ENCODE measurements at regions not wholly inside any gene's neighbourhood (a gene's known extent, or its start where the extent isn't known, plus 50 kb on each side); places are given as distances from the start of the nearest gene placed in this dataset.
"Not testable (repeated sequence)": the region's sequence is repeated elsewhere in the genome, so short reads cannot be mapped to it uniquely, and the experiment has no call there.

- no peak for DNase-seq
- no peaks in the 10 kb centered on the region for H3K36me3 Mint-ChIP-seq (ENCODE audit: low read depth)
- H3K4me1 Mint-ChIP-seq, result peaks cover 21% of the 10 kb centered on the region
- ChIA-PET POLR2A (no interaction called here), CTCF (no interaction called here)
- H3K9me3 Mint-ChIP-seq, result no peaks in the 10 kb centered on the region
- no peak overlapping the region for H3K27ac Mint-ChIP-seq
- no peak overlapping the region for H3K4me3 Mint-ChIP-seq
- H3K27me3 Mint-ChIP-seq, result no peaks in the 10 kb centered on the region
These were observed 362.6 kb downstream of the BCL11B start for GRCh38 chr14:98909251-98909944.

DNA sequence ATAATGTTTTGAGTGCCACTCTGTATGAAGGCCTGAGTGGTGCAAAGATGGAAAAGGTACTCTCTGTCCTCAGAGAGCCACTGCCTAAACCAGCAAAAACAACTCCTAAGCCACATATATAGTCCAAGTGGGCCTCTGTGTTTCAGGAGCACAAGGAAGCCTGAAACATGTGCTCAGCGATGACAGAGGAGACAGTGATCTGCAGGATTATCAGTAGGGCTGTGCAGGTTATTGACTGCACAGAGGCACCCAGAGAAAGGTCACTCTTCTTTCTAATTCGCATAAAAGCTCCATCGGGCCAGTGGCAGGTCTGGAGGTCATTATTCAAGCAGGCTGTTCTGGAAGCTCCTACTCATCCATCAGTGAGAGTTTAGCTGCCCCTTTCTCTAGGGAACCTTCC lies 361.9 kb downstream of the BCL11B start:
- CTCF ChIA-PET, result no interaction called here

GRCh38 chr14:98912655-98913054 lies 359.3 kb downstream of the BCL11B start:
- peaks cover 21% of the 10 kb centered on the region for H3K4me1 Mint-ChIP-seq
- ChIA-PET POLR2A (interaction anchor here (0.9 to 1.6 kb wide), 4 partner anchors 16 to 935 kb away, joined by 3 to 7 read pairs (median 4); no protein-coding TSS in a partner anchor), CTCF (interaction anchor here (0.7 to 1.8 kb wide), 4 partner anchors 9 to 714 kb away, joined by 3 to 5 read pairs (median 3); no protein-coding TSS in a partner anchor)
- H3K27ac Mint-ChIP-seq, result peak overlapping the region; percentile 73
- H3K36me3 Mint-ChIP-seq (ENCODE audit: low read depth), result no peaks in the 10 kb centered on the region
- no peaks in the 10 kb centered on the region for H3K27me3 Mint-ChIP-seq
- no peak overlapping the region for H3K4me3 Mint-ChIP-seq
- no peaks in the 10 kb centered on the region for H3K9me3 Mint-ChIP-seq
- DNase-seq, result peak; percentile 47

More for the DNA sequence above, 361.9 kb downstream of the BCL11B start:
- Mint-ChIP-seq H3K9me3 (no peaks in the 10 kb centered on the region), H3K4me3 (no peak overlapping the region), H3K27me3 (no peaks in the 10 kb centered on the region), H3K36me3 (ENCODE audit: low read depth) (no peaks in the 10 kb centered on the region), H3K4me1 (peaks cover 21% of the 10 kb centered on the region), H3K27ac (no peak overlapping the region)
- no peak for DNase-seq
- POLR2A ChIA-PET, result no interaction called here

GRCh38 chr14:98913967-98914650 lies 357.9 kb downstream of the BCL11B start:
- H3K4me1 Mint-ChIP-seq, result peaks cover 21% of the 10 kb centered on the region
- POLR2A ChIA-PET, result interaction anchor here (0.7 kb wide), 1 partner anchor 1925 kb away, joined by 3 read pairs; no protein-coding TSS in a partner anchor
- no peak overlapping the region for H3K27ac Mint-ChIP-seq
- H3K9me3 Mint-ChIP-seq, result no peaks in the 10 kb centered on the region
- no peaks in the 10 kb centered on the region for H3K36me3 Mint-ChIP-seq (ENCODE audit: low read depth)
- DNase-seq, result no peak
- CTCF ChIA-PET, result interaction anchor here (1.8 kb wide), 1 partner anchor 406 kb away, joined by 5 read pairs; no protein-coding TSS in a partner anchor
- no peak overlapping the region for H3K4me3 Mint-ChIP-seq
- H3K27me3 Mint-ChIP-seq, result no peaks in the 10 kb centered on the region

GRCh38 chr14:98914942-98915341 lies 357.1 kb downstream of the BCL11B start:
- DNase-seq, result no peak
- no peak overlapping the region for H3K4me3 Mint-ChIP-seq
- H3K4me1 Mint-ChIP-seq, result peaks cover 21% of the 10 kb centered on the region
- H3K36me3 Mint-ChIP-seq (ENCODE audit: low read depth), result no peaks in the 10 kb centered on the region
- H3K27ac Mint-ChIP-seq, result no peak overlapping the region
- no peaks in the 10 kb centered on the region for H3K27me3 Mint-ChIP-seq
- H3K9me3 Mint-ChIP-seq, result no peaks in the 10 kb centered on the region
- CTCF ChIA-PET, result no interaction called here
- POLR2A ChIA-PET, result interaction anchor here (0.7 kb wide), 1 partner anchor 1926 kb away, joined by 3 read pairs; no protein-coding TSS in a partner anchor

DNA sequence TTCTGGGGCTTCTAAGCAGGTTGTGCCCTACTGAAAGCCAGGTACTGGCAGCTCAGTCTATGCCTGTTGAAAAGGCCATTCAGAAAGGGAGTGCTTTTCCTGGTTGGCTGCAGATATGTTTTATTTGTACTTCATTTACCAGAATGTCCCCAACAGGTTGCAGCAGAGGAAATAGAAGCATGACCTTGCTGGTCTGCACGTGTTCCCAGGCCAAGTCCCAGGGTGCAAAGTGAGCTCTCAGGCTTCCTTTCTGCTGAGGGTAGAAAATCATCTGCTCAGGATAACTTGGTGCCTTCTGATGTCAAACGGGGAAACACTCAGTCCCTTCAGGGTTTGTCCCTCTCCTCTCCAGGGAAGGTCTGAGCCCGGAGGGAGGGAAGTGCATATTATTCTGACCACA lies 356.4 kb downstream of the BCL11B start:
- POLR2A ChIA-PET, result no interaction called here
- CTCF ChIA-PET, result no interaction called here
- no peak for DNase-seq
- peaks cover 21% of the 10 kb centered on the region for H3K4me1 Mint-ChIP-seq
- H3K27me3 Mint-ChIP-seq, result no peaks in the 10 kb centered on the region
- H3K36me3 Mint-ChIP-seq (ENCODE audit: low read depth), result no peaks in the 10 kb centered on the region
- H3K27ac Mint-ChIP-seq, result no peak overlapping the region
- no peak overlapping the region for H3K4me3 Mint-ChIP-seq
- no peaks in the 10 kb centered on the region for H3K9me3 Mint-ChIP-seq

GRCh38 chr14:98916036-98916435 lies 356.0 kb downstream of the BCL11B start:
- Mint-ChIP-seq H3K4me3 (no peak overlapping the region), H3K27ac (no peak overlapping the region), H3K36me3 (ENCODE audit: low read depth) (no peaks in the 10 kb centered on the region), H3K9me3 (no peaks in the 10 kb centered on the region), H3K4me1 (peaks cover 21% of the 10 kb centered on the region), H3K27me3 (no peaks in the 10 kb centered on the region)
- DNase-seq, result no peak
- ChIA-PET POLR2A (no interaction called here), CTCF (no interaction called here)

- ChIA-PET CTCF (no interaction called here), POLR2A (no interaction called here)
- no peak overlapping the region for H3K27ac Mint-ChIP-seq
- H3K9me3 Mint-ChIP-seq, result no peaks in the 10 kb centered on the region
- H3K4me3 Mint-ChIP-seq, result no peak overlapping the region
- no peaks in the 10 kb centered on the region for H3K36me3 Mint-ChIP-seq (ENCODE audit: low read depth)
- no peaks in the 10 kb centered on the region for H3K27me3 Mint-ChIP-seq
- peaks cover 20% of the 10 kb centered on the region for H3K4me1 Mint-ChIP-seq
- DNase-seq, result no peak
These were observed 355.5 kb downstream of the BCL11B start for GRCh38 chr14:98916476-98916875.

DNA sequence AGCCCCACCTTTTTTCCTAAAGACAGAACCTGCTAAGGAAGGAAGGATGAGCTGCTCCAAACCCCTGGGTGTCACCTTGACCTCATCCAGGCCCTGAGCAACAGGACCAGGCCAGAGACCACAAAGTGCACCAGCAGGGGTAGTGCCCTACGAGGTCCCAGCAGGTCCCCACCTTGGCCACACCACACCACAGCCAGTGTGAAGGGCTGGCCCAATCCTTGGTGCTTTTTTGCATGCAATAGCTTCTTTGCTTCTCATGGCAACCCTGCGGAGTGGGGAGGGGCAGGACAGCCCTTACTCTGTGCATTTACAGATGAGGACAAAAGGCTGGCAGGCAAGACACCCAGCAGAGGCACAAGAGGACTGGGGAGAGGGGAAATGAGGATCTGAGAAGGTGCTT lies 352.6 kb downstream of the BCL11B start:
- no peaks in the 10 kb centered on the region for H3K4me1 Mint-ChIP-seq
- H3K36me3 Mint-ChIP-seq (ENCODE audit: low read depth), result no peaks in the 10 kb centered on the region
- peaks cover 7% of the 10 kb centered on the region for H3K9me3 Mint-ChIP-seq
- H3K27ac Mint-ChIP-seq, result no peak overlapping the region
- H3K27me3 Mint-ChIP-seq, result peaks cover 9% of the 10 kb centered on the region
- H3K4me3 Mint-ChIP-seq, result no peak overlapping the region
- ChIA-PET CTCF (interaction anchor here (0.6 kb wide), 1 partner anchor 14 kb away, joined by 3 read pairs; no protein-coding TSS in a partner anchor), POLR2A (no interaction called here)
- DNase-seq, result no peak

DNA sequence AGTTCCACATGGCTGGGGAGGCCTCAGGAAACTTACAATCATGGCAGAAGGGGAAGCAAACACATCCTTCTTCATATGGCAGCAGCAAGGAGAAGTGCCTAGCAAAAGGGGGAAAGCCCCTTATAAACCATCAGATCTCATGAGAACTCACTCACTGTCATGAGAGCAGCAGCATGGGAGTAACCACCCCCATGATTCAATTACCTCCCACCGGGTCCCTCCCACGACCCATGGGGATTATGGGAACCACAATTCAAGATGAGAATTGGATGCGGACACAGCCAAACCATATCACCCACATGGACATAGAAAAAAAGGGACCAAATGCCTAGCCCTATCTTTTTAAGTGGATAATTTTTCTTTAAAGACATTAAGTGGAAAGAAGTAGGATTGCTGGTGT lies 350.7 kb downstream of the BCL11B start:
- H3K4me3 Mint-ChIP-seq; H3K4me1 Mint-ChIP-seq; H3K27ac Mint-ChIP-seq; CTCF ChIA-PET; H3K27me3 Mint-ChIP-seq; DNase-seq; H3K36me3 Mint-ChIP-seq (ENCODE audit: low read depth); H3K9me3 Mint-ChIP-seq; POLR2A ChIA-PET: not testable (repeated sequence)

DNA sequence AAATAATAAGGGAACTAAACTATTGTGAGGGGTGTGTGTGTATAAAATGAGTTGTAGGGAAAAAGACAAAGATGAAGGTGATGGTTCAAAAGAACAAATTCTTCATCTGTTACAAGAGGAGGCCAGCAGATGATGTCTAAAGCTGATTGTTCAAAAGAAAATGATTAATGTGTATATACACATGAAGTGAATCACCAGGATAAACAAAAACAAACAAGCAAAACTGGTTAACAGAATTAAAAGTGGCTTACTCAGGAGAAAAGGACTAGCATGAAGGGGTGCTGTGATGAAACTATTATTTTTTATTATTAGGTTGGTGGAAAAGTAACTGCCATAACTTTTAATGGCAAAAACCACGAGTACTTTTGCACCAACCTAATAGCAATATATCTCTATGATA lies 348.4 kb downstream of the BCL11B start:
- no peak overlapping the region for H3K4me3 Mint-ChIP-seq
- ChIA-PET POLR2A (no interaction called here), CTCF (no interaction called here)
- H3K27ac Mint-ChIP-seq, result no peak overlapping the region
- H3K9me3 Mint-ChIP-seq, result peaks cover 7% of the 10 kb centered on the region
- H3K36me3 Mint-ChIP-seq (ENCODE audit: low read depth), result no peaks in the 10 kb centered on the region
- peaks cover 9% of the 10 kb centered on the region for H3K27me3 Mint-ChIP-seq
- H3K4me1 Mint-ChIP-seq, result peaks cover 11% of the 10 kb centered on the region
- DNase-seq, result no peak

DNA sequence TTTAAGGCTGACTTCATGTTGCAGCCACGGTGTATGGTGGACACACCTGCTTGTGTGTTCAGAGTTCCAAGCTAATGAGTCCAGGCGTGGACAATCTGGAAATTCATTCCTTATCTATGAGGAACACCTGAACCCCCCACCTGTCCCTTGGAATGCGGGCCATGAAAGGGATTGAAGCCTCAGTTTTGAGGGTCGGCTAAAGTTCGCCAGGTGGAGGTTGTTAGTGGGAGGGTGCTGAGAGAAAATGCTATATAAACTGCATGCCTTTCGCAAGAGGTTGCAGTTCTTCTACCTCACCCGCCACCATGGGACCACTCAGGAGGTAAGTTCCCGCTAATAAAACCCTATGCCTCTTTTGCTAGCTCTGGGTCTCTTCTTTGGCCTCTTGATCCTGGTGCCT lies 348.0 kb downstream of the BCL11B start:
- ChIA-PET POLR2A (no interaction called here), CTCF (no interaction called here)
- Mint-ChIP-seq H3K36me3 (ENCODE audit: low read depth) (no peaks in the 10 kb centered on the region), H3K9me3 (peaks cover 7% of the 10 kb centered on the region), H3K4me3 (no peak overlapping the region), H3K27me3 (peaks cover 9% of the 10 kb centered on the region), H3K4me1 (peaks cover 11% of the 10 kb centered on the region), H3K27ac (no peak overlapping the region)
- no peak for DNase-seq

GRCh38 chr14:98925354-98926040 lies 346.5 kb downstream of the BCL11B start:
- POLR2A ChIA-PET, result no interaction called here
- Mint-ChIP-seq H3K27me3 (peaks cover 9% of the 10 kb centered on the region), H3K9me3 (peaks cover 7% of the 10 kb centered on the region), H3K27ac (no peak overlapping the region), H3K36me3 (ENCODE audit: low read depth) (no peaks in the 10 kb centered on the region), H3K4me1 (peaks cover 11% of the 10 kb centered on the region), H3K4me3 (no peak overlapping the region)
- CTCF ChIA-PET, result interaction anchor here (0.9 kb wide), 1 partner anchor 263 kb away, joined by 3 read pairs; no protein-coding TSS in a partner anchor
- no peak for DNase-seq
